Endothelial cell of umbilical vein (primary cell): ENCODE measurements at regions not wholly inside any gene's neighbourhood (a gene's known extent, or its start where the extent isn't known, plus 50 kb on each side); places are given as distances from the start of the nearest gene placed in this dataset.

Experiments
- BruUV-seq: library from RNA; stranded (reverse); fragments of 400-500 nt; replicated peaks from 2 replicates; lab custom pipeline; 2021; lab: Mats Ljungman, UMichigan
- CTCF ChIA-PET: fragments of 300-600, 350-600 bp; sonication (Branson Sonifier 250); formaldehyde crosslinking; loops from one replicate; lab custom pipeline; 2021; ENCODE audit warnings: antibody characterized with exemption, inconsistent platforms; lab: Charles Lee
- POLR2A ChIA-PET: fragments of 300-600, 350-600 bp; sonication (Branson Sonifier 250); formaldehyde crosslinking; loops from one replicate; lab custom pipeline; 2021; ENCODE audit warnings: antibody characterized with exemption, inconsistent platforms; lab: Charles Lee
- DNase-seq: peaks from one replicate; pipeline ENCODE4 v3.0.0-alpha.2; 2011; ENCODE audit warnings: low read depth, low spot score
- FAIRE-seq: peaks from 2 replicates; lab custom pipeline; 2011; peaks lifted over from hg19 to GRCh38; lab: Jason Lieb, UNC
- H2AFZ ChIP-seq: 2 replicates; pipeline ENCODE4 v1.6.0; 2012; ENCODE audit warnings: low read depth, low read length, control low read depth, inconsistent platforms
- H3K27ac ChIP-seq: 2 replicates; pipeline ENCODE4 v1.5.1; 2011; ENCODE audit warnings: low read depth, mild to moderate bottlenecking, control low read depth, low read length, moderate library complexity; ENCODE audit not compliant: insufficient read depth
- H3K27me3 ChIP-seq, 2 experiments: 2 replicates each; pipeline versions ENCODE4 v1.6.0 to v1.6.1; 2011; ENCODE audit warnings: low read length in 2 of 2, mixed read lengths in 1 of 2; ENCODE audit not compliant: control insufficient read depth in 2 of 2, insufficient read depth in 2 of 2
- H3K36me3 ChIP-seq, 2 experiments: 2 replicates in 1 of 2; 3 replicates in 1 of 2; pipeline ENCODE4 v1.5.1; 2011; ENCODE audit warnings: low read length in 2 of 2, mild to moderate bottlenecking in 1 of 2, moderate library complexity in 1 of 2; ENCODE audit not compliant: control insufficient read depth in 2 of 2, insufficient read depth in 2 of 2; ENCODE audit errors: extremely low read depth in 1 of 2
- H3K4me1 ChIP-seq: 3 replicates; pipeline ENCODE4 v1.5.1; 2011; ENCODE audit warnings: mild to moderate bottlenecking, low read length; ENCODE audit not compliant: control insufficient read depth, insufficient read depth; ENCODE audit errors: extremely low read depth
- H3K4me2 ChIP-seq: 2 replicates; pipeline ENCODE4 v1.6.1; 2011; ENCODE audit warnings: low read length, control low read depth, mixed read lengths; ENCODE audit not compliant: insufficient read depth
- H3K4me3 ChIP-seq, 3 experiments: fragments of 200-600 bp in 1 of 3; sonication (generic), shearing (Covaris generic) in 1 of 3; replicated peaks in 1 of 3; 2 replicates each; pipeline ENCODE4 v1.5.1; 2011 to 2016; ENCODE audit warnings: control low read depth in 3 of 3, low read length in 3 of 3, mild to moderate bottlenecking in 2 of 3, inconsistent platforms in 1 of 3, low read depth in 1 of 3, moderate library complexity in 1 of 3; ENCODE audit not compliant: insufficient read depth in 1 of 3
- H3K79me2 ChIP-seq: 2 replicates; pipeline ENCODE4 v1.6.0; 2012; ENCODE audit warnings: low read length, inconsistent platforms; ENCODE audit not compliant: control insufficient read depth, insufficient read depth
- H3K9ac ChIP-seq: replicated peaks from 2 replicates; pipeline ENCODE3; 2011; ENCODE audit warnings: low read length, control low read depth; ENCODE audit not compliant: insufficient read depth; ENCODE audit errors: extremely low read depth
- H3K9me1 ChIP-seq: replicated peaks from 3 replicates; pipeline ENCODE4 v1.6.0; 2011; ENCODE audit warnings: mild to moderate bottlenecking, low read length; ENCODE audit not compliant: control insufficient read depth, insufficient read depth; ENCODE audit errors: extremely low read depth
- H3K9me3 ChIP-seq: replicated peaks from 2 replicates; pipeline ENCODE4 v1.5.1; 2012; ENCODE audit warnings: low read length, inconsistent platforms; ENCODE audit not compliant: control insufficient read depth, insufficient read depth
- H4K20me1 ChIP-seq: replicated peaks from 2 replicates; pipeline ENCODE3; 2011; ENCODE audit warnings: mild to moderate bottlenecking, low read length; ENCODE audit not compliant: control insufficient read depth, insufficient read depth; ENCODE audit errors: extremely low read depth
- CTCF ChIP-seq, 2 donors: IDR thresholded peaks; 1 replicate in 1 of 2; 2 replicates in 1 of 2; pipeline ENCODE4 v1.5.1; 2011; ENCODE audit warnings: low read length in 2 of 2, mild to moderate bottlenecking in 2 of 2, moderate library complexity in 2 of 2, control low read depth in 1 of 2, inconsistent platforms in 1 of 2, low read depth in 1 of 2; ENCODE audit not compliant: insufficient read depth in 1 of 2; ENCODE audit errors: extremely low read depth in 1 of 2
- EZH2 ChIP-seq: IDR thresholded peaks from 2 replicates; pipeline ENCODE4 v1.6.1; 2012; ENCODE audit warnings: borderline replicate concordance, low read depth, mild to moderate bottlenecking, moderate library complexity, low read length, inconsistent platforms; ENCODE audit not compliant: severe bottlenecking
- FOS ChIP-seq: IDR thresholded peaks from 2 replicates; pipeline ENCODE4 v1.6.1; 2011; ENCODE audit warnings: mild to moderate bottlenecking, low read length, moderate library complexity, borderline replicate concordance; ENCODE audit not compliant: insufficient read depth
- GATA2 ChIP-seq: IDR thresholded peaks from 2 replicates; pipeline ENCODE4 v1.7.0; 2011; ENCODE audit warnings: low read depth, mild to moderate bottlenecking, moderate library complexity, mixed read lengths, low read length; ENCODE audit not compliant: insufficient read length, insufficient read depth
- JUN ChIP-seq: IDR thresholded peaks from 2 replicates; pipeline ENCODE4 v1.6.1; 2011; ENCODE audit warnings: borderline replicate concordance, low read depth; ENCODE audit not compliant: insufficient read length, insufficient read depth
- MAX ChIP-seq: IDR thresholded peaks from 2 replicates; pipeline ENCODE4 v1.6.1; 2011; ENCODE audit not compliant: insufficient read depth, insufficient read length
- MYC ChIP-seq: IDR thresholded peaks from one replicate; pipeline ENCODE4 v1.6.1; 2011; ENCODE audit warnings: mild to moderate bottlenecking, low read depth, low read length
- POLR2A ChIP-seq: IDR thresholded peaks from 2 replicates; pipeline ENCODE4 v1.6.1; 2012; ENCODE audit warnings: low read depth, mild to moderate bottlenecking, control low read depth, low read length
- POLR2AphosphoS5 ChIP-seq: IDR thresholded peaks from 2 replicates; pipeline ENCODE4 v1.6.1; 2012; ENCODE audit warnings: low read depth, mild to moderate bottlenecking, control low read depth, low read length, moderate library complexity; ENCODE audit not compliant: insufficient read depth
- dilution Hi-C: fragments of 300-500 bp; cut with MboI; formaldehyde crosslinking; loops from one replicate; pipeline ENCODE4 v1.15.0; 2019; ENCODE audit warnings: low sequenced_read_pairs; ENCODE audit not compliant: extremely low pct_ligation_motif_present
- intact Hi-C: fragments of 100-400 bp; cut with micrococcal nuclease; formaldehyde crosslinking; loops from one replicate; pipeline ENCODE4 v1.10.0; 2022

GRCh38 chr1:29903548-29904166 is 667.3 kb downstream of the PTPRU start:
- H3K9ac ChIP-seq: no peak overlapping the region
- no peak overlapping the region for H2AFZ ChIP-seq
- FAIRE-seq: no peak
- no peak for DNase-seq
- H3K27ac ChIP-seq: no peak overlapping the region
- no peak overlapping the region for H3K4me3 ChIP-seq
- H3K36me3 ChIP-seq: no peaks in the 10 kb centered on the region
- dilution Hi-C loops (no loop called here), intact Hi-C loops (no loop called here)
- CTCF ChIA-PET: no interaction called here
- no TSS peak for BruUV-seq
- no peaks in the 10 kb centered on the region for H3K27me3 ChIP-seq
- no peaks in the 10 kb centered on the region for H3K9me3 ChIP-seq
- TF ChIP-seq POLR2A: no peak
- TF ChIP-seq MYC: no peak
- TF ChIP-seq GATA2: no peak
- TF ChIP-seq JUN: no peak
- TF ChIP-seq MAX: no peak
- no peak for TF ChIP-seq POLR2AphosphoS5
- no peaks in the 10 kb centered on the region for H4K20me1 ChIP-seq
- no peaks in the 10 kb centered on the region for H3K4me1 ChIP-seq
- H3K9me1 ChIP-seq: no peaks in the 10 kb centered on the region
- POLR2A ChIA-PET: no interaction called here
- H3K4me2 ChIP-seq: no peak overlapping the region
- H3K79me2 ChIP-seq: no peaks in the 10 kb centered on the region

GRCh38 chr1:29901624-29902325 is 665.5 kb downstream of the PTPRU start:
- no peak for TF ChIP-seq JUN
- no peak for TF ChIP-seq MYC
- TF ChIP-seq GATA2: no peak
- no peak for TF ChIP-seq POLR2AphosphoS5
- TF ChIP-seq CTCF (IDR thresholded peaks at IDR 0.05; ENCODE audit: extremely low read depth in 1 of 2, insufficient read depth in 1 of 2, low read depth in 1 of 2, low read length in 2 of 2): no peak
- no peak for TF ChIP-seq MAX
- TF ChIP-seq POLR2A: no peak
- TF ChIP-seq FOS: no peak
- no peak for TF ChIP-seq EZH2
- dilution Hi-C loops: no loop called here
- Histone ChIP-seq H3K79me2 (no peaks in the 10 kb centered on the region), H3K4me3 (no peak overlapping the region), H3K4me2 (no peak overlapping the region), H3K36me3 (no peaks in the 10 kb centered on the region), H2AFZ (no peak overlapping the region), H3K9me3 (no peaks in the 10 kb centered on the region), H3K9ac (no peak overlapping the region), H3K4me1 (no peaks in the 10 kb centered on the region), H3K27me3 (no peaks in the 10 kb centered on the region), H3K9me1 (no peaks in the 10 kb centered on the region), H4K20me1 (no peaks in the 10 kb centered on the region), H3K27ac (no peak overlapping the region)
- ChIA-PET POLR2A (no interaction called here), CTCF (no interaction called here)
- intact Hi-C loops: no loop called here
- BruUV-seq: no TSS peak
- no peak for FAIRE-seq
- DNase-seq: no peak
